Calu3 (cell line): ENCODE measurements at regions not wholly inside any gene's neighbourhood (a gene's known extent, or its start where the extent isn't known, plus 50 kb on each side); places are given as distances from the start of the nearest gene placed in this dataset.

Source experiments
- BruUV-seq: library from RNA; stranded (reverse); fragments of 400-500 nt; replicated peaks from 2 replicates; lab custom pipeline; 2021; lab: Mats Ljungman, UMichigan
- CTCF ChIA-PET: fragments of 300-600 bp; sonication (Branson Sonifier 250); formaldehyde crosslinking; loops from one replicate; lab custom pipeline; 2022; ENCODE audit warnings: antibody characterized with exemption; lab: Charles Lee
- DNase-seq: peaks from one replicate; pipeline ENCODE4 v3.0.0; 2022
- H3K27ac Mint-ChIP-seq: one replicate; pipeline ENCODE4 v1.8.0; 2022; ENCODE audit warnings: mixed read lengths; ENCODE audit not compliant: unreplicated experiment
- H3K27me3 Mint-ChIP-seq: one replicate; pipeline ENCODE4 v1.8.0; 2022; ENCODE audit warnings: mixed read lengths; ENCODE audit not compliant: unreplicated experiment
- H3K36me3 Mint-ChIP-seq: one replicate; pipeline ENCODE4 v1.8.0; 2022; ENCODE audit warnings: mild to moderate bottlenecking, moderate library complexity, mixed read lengths; ENCODE audit not compliant: insufficient read depth, unreplicated experiment
- H3K4me1 Mint-ChIP-seq: one replicate; pipeline ENCODE4 v1.8.0; 2022; ENCODE audit warnings: mild to moderate bottlenecking, low read depth, mixed read lengths; ENCODE audit not compliant: unreplicated experiment
- H3K4me3 Mint-ChIP-seq: one replicate; pipeline ENCODE4 v1.8.0; 2022; ENCODE audit warnings: mild to moderate bottlenecking, low read depth, moderate library complexity, mixed read lengths; ENCODE audit not compliant: unreplicated experiment
- H3K9me3 Mint-ChIP-seq: one replicate; pipeline ENCODE4 v1.8.0; 2022; ENCODE audit warnings: low read depth, mixed read lengths; ENCODE audit not compliant: unreplicated experiment
- intact Hi-C: fragments of 100-400 bp; cut with micrococcal nuclease; formaldehyde crosslinking; loops from one replicate; pipeline ENCODE4 v1.10.0; 2022; ENCODE audit not compliant: unreplicated experiment
- TF ChIP-seq, protein P1 (sequence below): fragments of 200-600 bp; IDR thresholded peaks from one replicate; pipeline ENCODE4 v1.8.0; 2022; ENCODE audit warnings: antibody characterized with exemption; ENCODE audit not compliant: unreplicated experiment

DNA sequence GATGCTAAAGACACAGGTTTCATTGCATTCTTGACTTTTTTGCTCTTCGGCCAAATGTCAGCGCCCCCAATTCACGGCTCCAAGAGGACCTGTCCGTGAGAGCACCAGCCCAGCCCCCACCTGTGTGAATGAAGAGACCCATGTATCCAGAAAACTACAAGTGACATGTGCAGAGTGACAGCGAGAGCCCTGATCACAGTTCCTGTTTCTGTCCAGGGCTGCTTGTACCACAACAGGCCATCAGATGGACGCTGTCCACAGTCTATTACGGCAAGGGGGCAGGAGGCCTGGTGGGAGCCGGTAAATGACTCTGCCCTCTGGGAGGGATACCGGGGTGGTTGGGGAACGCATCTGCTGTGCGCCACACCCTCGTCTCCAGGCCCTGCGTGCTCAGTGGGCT lies 520.9 kb upstream of the ID2 start:
- intact Hi-C loops, result no loop called here
- no TSS peak for BruUV-seq
- H3K4me1 Mint-ChIP-seq, result no peaks in the 10 kb centered on the region
- TF ChIP-seq, protein P1, sequence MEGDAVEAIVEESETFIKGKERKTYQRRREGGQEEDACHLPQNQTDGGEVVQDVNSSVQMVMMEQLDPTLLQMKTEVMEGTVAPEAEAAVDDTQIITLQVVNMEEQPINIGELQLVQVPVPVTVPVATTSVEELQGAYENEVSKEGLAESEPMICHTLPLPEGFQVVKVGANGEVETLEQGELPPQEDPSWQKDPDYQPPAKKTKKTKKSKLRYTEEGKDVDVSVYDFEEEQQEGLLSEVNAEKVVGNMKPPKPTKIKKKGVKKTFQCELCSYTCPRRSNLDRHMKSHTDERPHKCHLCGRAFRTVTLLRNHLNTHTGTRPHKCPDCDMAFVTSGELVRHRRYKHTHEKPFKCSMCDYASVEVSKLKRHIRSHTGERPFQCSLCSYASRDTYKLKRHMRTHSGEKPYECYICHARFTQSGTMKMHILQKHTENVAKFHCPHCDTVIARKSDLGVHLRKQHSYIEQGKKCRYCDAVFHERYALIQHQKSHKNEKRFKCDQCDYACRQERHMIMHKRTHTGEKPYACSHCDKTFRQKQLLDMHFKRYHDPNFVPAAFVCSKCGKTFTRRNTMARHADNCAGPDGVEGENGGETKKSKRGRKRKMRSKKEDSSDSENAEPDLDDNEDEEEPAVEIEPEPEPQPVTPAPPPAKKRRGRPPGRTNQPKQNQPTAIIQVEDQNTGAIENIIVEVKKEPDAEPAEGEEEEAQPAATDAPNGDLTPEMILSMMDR, result no peak
- H3K4me3 Mint-ChIP-seq, result no peak overlapping the region
- H3K27ac Mint-ChIP-seq, result no peak overlapping the region
- H3K9me3 Mint-ChIP-seq, result no peaks in the 10 kb centered on the region
- DNase-seq, result no peak
- no peaks in the 10 kb centered on the region for H3K27me3 Mint-ChIP-seq
- CTCF ChIA-PET, result no interaction called here
- H3K36me3 Mint-ChIP-seq, result no peaks in the 10 kb centered on the region

DNA sequence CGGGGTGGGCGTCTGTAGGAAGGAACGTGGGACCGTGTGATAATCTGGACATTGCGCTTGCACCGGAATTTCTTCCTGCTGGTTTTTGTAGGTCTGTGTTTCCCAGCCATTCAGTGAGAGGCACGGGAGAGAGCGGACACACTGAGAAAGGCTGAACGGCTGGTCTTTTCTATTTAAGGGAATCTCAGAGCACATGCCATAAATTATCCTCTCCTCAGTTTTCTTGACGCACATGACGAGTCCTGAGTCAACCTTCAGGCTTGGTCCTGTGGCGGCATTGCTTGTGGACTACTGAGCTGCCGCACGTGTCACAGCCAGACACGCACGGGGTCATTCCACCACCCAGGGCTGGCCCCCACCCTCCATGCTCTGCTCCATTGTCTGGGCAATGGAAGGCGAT lies 519.3 kb upstream of the ID2 start:
- intact Hi-C loops, result no loop called here
- Mint-ChIP-seq H3K27ac (no peak overlapping the region), H3K27me3 (no peaks in the 10 kb centered on the region), H3K9me3 (no peaks in the 10 kb centered on the region), H3K4me3 (no peak overlapping the region), H3K36me3 (no peaks in the 10 kb centered on the region), H3K4me1 (no peaks in the 10 kb centered on the region)
- BruUV-seq, result no TSS peak
- CTCF ChIA-PET, result no interaction called here
- no peak for DNase-seq
- TF ChIP-seq, protein P1, result no peak

DNA sequence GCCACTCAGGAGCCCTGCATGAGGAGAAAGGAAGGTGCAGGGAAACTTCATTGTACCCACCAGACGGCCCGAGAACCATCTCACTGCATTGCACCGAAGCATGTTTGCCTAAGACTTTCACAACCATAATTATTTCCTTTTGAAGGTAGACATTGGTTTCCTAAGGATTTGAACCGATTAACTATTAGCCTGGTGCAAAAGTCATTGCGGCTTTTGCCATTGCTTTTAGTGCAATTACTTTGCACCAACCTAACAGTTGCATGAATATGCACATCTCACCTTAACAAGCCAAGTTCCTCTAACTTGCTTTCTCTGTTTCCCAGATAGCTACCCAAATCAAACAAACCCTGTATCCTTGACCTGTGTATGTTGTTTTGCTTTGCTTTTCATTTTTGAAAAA lies 516.3 kb upstream of the ID2 start:
- Mint-ChIP-seq H3K36me3 (no peaks in the 10 kb centered on the region), H3K4me3 (no peak overlapping the region), H3K9me3 (no peaks in the 10 kb centered on the region), H3K27ac (no peak overlapping the region), H3K4me1 (no peaks in the 10 kb centered on the region), H3K27me3 (no peaks in the 10 kb centered on the region)
- BruUV-seq, result no TSS peak
- DNase-seq, result no peak
- TF ChIP-seq, protein P1, result no peak
- intact Hi-C loops, result no loop called here
- CTCF ChIA-PET, result no interaction called here

DNA sequence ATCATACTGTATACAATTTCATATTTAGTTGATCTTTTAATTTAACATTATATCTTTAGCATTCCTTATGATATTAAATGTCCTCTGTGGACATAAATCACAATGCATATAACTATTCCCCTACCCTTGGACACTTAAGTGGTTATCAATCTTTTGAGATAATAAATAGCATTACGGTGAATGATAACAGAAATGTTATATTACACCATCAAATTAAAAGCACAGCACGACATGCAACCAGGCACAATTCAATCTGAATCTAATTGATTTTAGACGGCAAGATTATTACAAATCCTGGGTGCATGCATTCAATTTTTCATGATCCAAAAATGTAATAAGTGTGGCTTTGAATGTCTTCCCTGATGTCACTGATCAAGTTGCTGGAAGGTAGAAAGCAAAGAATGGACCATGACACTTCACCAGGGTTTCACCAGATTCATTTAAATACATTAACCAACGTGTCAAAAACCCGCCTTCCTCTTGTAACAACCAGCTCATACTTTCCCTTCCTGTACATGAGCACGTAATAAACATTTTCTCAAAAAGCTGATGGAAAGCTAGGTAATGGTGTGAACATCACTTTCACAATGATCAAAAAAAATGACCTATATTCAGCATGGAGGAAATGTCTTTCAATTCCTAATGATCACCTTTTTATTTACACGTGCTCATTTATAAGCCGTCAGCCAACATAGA lies 513.7 kb upstream of the ID2 start:
- CTCF ChIA-PET, result no interaction called here
- TF ChIP-seq, protein P1, result no peak
- no peaks in the 10 kb centered on the region for H3K27me3 Mint-ChIP-seq
- H3K36me3 Mint-ChIP-seq, result no peaks in the 10 kb centered on the region
- no peaks in the 10 kb centered on the region for H3K9me3 Mint-ChIP-seq
- no peaks in the 10 kb centered on the region for H3K4me1 Mint-ChIP-seq
- no peak overlapping the region for H3K27ac Mint-ChIP-seq
- no TSS peak for BruUV-seq
- no peak overlapping the region for H3K4me3 Mint-ChIP-seq
- DNase-seq, result no peak
- intact Hi-C loops, result no loop called here
